ENCODE measurements at regions not wholly inside any gene's neighbourhood (a gene's known extent, or its start where the extent isn't known, plus 50 kb on each side); places are given as distances from the start of the nearest gene placed in this dataset.
A peak's percentile ranks its signal among the peaks of the same experiment; 100 is the strongest.
"Not testable (repeated sequence)": the region's sequence is repeated elsewhere in the genome, so short reads cannot be mapped to it uniquely, and the experiment has no call there.

DNA sequence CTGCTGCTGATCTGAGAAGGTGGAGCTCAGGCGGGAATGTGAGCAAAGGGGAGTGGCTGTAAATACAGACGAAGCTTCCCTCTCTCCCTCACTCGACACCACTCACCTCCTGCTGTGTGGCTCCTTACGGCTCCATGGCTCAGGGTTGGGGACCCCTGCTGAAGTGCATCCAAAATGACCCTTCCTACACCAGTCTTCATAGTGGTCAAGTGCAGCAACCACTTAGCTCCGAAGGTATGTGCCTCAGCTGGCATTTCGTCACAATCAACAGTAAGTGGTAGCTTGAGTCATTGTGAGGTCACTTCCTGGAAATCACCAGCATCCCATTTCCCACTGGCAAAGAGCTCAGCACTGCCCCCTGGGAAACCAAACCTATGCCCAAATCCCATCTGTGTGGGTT is 76.4 kb upstream of the COBL start:
- H3K27me3 ChIP-seq (replicated peaks; ENCODE audit: insufficient read depth); intact Hi-C loops (cut with DNase I); H3K27ac ChIP-seq; DNase-seq (ENCODE audit: low spot score); H3K9me3 ChIP-seq; H3K4me3 ChIP-seq; H3K4me1 ChIP-seq (replicated peaks); H3K36me3 ChIP-seq: not testable (repeated sequence)
- WGBS, result 57% methylated on average over 5 of the region's 6 CpGs

DNA sequence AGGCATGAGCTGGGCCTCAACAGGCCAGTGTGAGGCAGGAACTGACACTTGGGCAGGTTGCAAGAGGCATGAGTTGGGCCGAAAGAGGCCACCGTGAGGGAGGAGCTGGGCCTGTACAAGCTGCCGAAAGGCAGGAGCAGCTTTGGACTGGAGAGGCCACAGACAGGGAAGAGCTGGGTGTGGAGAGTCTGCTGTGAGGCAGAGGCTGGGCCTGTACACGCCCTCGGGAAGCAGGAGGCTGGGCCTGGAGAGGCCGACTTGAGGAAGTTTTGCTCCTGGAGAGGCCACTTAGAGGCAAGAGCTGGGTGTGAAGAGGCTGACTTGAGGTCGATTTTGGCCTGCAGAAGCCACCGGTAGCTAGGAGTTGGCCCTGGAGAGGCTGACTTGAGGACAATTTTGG is 73.3 kb upstream of the COBL start:
- H3K4me3 ChIP-seq; DNase-seq (ENCODE audit: low spot score); H3K4me1 ChIP-seq (replicated peaks); H3K27ac ChIP-seq; intact Hi-C loops (cut with DNase I); H3K36me3 ChIP-seq; H3K27me3 ChIP-seq (replicated peaks; ENCODE audit: insufficient read depth); H3K9me3 ChIP-seq: not testable (repeated sequence)
- WGBS, result 82% methylated on average over 6 of the region's 8 CpGs

DNA sequence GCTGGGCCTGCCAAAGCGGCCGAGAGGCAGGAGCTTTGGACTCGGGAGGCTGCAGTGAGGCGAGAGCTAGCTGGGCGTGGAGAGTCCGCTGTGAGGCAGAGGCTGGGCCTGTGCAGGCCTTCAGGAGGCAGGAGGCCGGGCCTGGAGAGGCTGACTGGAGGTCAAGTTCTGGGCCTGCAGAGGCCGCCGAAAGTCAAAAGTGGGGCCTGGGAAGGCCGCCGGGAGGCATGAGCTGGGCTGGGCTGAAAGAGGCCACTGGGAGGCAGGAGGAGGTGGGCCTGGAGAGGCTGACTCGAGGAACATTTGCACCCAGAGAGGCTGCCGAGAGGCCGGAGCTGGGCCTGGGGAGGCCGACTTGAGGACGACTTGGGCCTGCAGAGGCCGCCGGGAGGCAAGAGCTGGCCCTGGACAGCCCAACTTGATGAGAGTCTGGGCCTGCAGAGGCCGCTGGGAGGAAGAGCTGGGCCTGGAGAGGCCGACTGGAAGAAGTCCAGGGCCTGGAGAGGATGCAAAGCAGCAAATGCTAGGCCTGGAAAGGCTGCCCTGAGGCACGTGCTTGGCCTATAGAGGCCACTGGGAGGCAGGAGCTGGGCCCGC is 72.7 kb upstream of the COBL start:
- H3K36me3 ChIP-seq; H3K9me3 ChIP-seq; H3K27me3 ChIP-seq (replicated peaks; ENCODE audit: insufficient read depth); H3K4me1 ChIP-seq (replicated peaks); DNase-seq (ENCODE audit: low spot score); H3K4me3 ChIP-seq; intact Hi-C loops (cut with DNase I); H3K27ac ChIP-seq: not testable (repeated sequence)
- WGBS, result 97% methylated on average over 22 of the region's 22 CpGs

DNA sequence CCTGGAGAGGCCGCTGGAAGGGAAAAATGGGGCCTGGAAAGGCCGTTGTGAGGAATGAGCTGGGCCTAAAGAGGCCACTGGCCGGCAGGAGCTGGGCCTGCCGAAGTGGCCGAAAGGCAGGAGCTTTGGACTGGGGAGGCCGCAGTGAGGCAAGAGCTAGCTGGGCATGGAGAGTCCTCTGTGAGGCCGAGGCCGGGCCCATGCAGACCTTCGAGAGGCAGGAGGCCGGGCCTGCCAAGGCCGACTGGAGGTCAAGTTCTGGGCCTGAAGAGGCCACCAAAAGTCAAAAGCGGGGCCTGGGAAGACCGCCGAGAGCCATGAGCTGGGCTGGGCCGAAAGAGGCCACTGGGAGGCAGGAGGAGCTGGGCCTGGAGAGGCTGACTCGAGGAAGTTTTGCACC is 71.6 kb upstream of the COBL start:
- H3K9me3 ChIP-seq; H3K36me3 ChIP-seq; H3K4me3 ChIP-seq; DNase-seq (ENCODE audit: low spot score); H3K27me3 ChIP-seq (replicated peaks; ENCODE audit: insufficient read depth); intact Hi-C loops (cut with DNase I); H3K27ac ChIP-seq; H3K4me1 ChIP-seq (replicated peaks): not testable (repeated sequence)
- 96% methylated on average over 12 of the region's 16 CpGs for WGBS

DNA sequence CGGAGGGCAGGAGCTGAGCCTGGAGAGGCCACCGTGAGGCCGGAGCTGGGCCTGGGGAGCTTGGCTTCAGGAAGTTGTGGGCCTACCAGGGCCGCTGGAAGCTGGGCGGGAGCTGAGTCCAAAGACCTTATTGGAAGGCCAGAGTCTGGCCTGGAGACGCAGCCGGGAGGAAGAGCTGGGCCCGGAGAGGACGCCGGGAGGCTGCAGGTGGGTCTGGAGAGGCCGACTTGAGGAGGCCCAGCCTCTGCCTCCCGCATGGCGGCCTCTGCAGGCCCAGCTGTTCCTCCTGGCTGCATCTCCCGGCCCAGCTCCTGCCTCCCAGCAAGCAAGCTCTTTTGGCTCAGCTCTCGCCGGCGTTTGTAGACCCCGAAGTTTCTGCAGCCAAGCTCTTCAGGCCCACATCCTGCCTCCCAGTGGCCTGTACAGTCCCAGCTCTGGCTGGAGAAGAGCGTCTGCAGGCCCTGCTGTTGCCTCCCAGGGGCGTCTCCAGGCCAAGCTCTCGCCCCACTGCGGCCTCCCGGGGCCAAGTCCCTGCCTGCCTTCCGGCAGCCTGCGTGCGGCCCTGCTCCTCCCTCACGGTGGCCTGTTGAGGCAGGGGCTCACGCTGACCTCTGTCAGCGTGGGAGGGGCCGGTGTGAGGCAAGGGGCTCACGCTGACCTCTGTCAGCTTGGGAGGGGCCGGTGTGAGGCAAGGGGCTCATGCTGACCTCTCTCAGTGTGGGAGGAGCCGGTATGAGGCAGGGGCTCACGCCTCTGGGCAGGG is 70.4 kb upstream of the COBL start:
- H3K4me3 ChIP-seq; H3K27me3 ChIP-seq (replicated peaks; ENCODE audit: insufficient read depth); DNase-seq (ENCODE audit: low spot score); H3K9me3 ChIP-seq; H3K36me3 ChIP-seq; H3K27ac ChIP-seq; H3K4me1 ChIP-seq (replicated peaks); intact Hi-C loops (cut with DNase I): not testable (repeated sequence)
- 89% methylated on average over 27 of the region's 34 CpGs for WGBS

DNA sequence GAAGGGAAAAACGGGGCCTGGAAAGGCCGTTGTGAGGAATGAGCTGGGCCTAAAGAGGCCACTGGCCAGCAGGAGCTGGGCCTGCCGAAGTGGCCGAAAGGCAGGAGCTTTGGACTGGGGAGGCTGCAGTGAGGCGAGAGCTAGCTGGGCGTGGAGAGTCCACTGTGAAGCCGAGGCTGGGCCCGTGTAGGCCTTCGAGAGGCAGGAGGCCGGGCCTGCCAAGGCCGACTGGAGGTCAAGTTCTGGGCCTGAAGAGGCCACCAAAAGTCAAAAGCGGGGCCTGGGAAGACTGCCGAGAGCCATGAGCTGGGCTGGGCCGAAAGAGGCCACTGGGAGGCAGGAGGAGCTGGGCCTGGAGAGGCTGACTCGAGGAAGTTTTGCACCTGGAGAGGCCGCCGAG is 69.6 kb upstream of the COBL start:
- H3K4me3 ChIP-seq; H3K27me3 ChIP-seq (replicated peaks; ENCODE audit: insufficient read depth); DNase-seq (ENCODE audit: low spot score); H3K9me3 ChIP-seq; H3K4me1 ChIP-seq (replicated peaks); H3K36me3 ChIP-seq; H3K27ac ChIP-seq; intact Hi-C loops (cut with DNase I): not testable (repeated sequence)
- WGBS, result 89% methylated on average over 13 of the region's 17 CpGs

DNA sequence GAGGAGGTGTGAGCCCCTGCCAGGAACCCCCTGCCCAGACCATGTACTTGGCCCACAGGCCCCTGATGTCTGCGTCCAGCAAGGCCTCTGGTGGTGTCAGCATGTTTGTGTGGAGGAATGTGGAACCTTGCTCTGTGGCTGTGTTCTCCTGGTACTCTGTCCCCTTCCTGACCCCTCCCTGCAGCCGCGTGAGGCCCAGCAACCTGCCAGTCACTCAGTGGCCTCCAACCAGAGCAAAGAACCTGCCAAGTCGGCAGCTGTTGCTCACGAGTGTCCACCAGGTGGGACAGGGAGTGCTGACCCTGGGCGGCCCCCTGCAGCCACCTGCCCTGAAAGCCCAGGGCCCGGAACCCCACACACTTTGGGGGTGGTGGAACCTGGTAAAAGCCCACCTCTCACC is 65.6 kb upstream of the COBL start:
- H3K9me3 ChIP-seq; H3K27me3 ChIP-seq (replicated peaks; ENCODE audit: insufficient read depth); intact Hi-C loops (cut with DNase I); H3K27ac ChIP-seq; H3K36me3 ChIP-seq; DNase-seq (ENCODE audit: low spot score); H3K4me1 ChIP-seq (replicated peaks); H3K4me3 ChIP-seq: not testable (repeated sequence)
- 77% methylated on average over 7 of the region's 7 CpGs for WGBS

DNA sequence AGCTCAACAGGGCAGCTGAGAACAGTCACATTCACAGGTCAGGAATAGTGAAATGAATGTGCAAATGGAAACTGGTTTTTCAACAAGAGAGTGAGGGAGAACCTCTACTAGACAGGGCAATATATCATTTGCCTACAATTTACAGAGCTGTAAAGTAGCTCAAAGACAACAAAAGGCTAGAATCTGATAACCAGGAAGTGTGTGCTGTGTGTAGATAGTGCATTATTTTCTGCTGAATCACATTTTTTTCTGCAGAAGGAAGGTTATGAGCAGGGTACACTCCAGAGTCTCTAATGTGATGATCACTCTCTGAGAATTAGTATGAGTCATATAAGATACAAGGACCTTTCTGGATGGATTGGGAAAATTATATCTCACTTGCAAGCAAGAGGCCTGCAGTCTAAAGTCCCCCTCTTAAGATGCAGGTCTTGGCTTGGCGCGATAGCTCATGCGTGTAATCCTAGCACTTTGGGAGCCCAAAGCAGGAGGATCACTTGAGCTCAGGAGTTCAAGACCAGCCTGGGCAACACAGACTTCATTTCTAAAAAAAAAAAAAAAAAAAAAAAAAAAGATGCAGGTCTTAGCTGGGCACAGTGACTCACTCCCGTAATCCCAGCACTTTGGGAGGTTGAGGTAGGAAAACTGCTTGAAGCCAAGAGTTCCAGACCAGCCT is 59.9 kb upstream of the COBL start:
- WGBS, result 49% methylated on average over 4 of the region's 4 CpGs
- intact Hi-C loops (cut with DNase I), result no loop called here
- Histone ChIP-seq H3K36me3 (no peaks in the 10 kb centered on the region), H3K27me3 (replicated peaks; ENCODE audit: insufficient read depth) (no peaks in the 10 kb centered on the region), H3K27ac (peak overlapping the region; percentile 60 to 65), H3K4me1 (replicated peaks) (no peaks in the 10 kb centered on the region), H3K9me3 (no peaks in the 10 kb centered on the region), H3K4me3 (no peak overlapping the region)
- peak; percentile 19 for DNase-seq (ENCODE audit: low spot score)
- TF ChIP-seq POLR2AphosphoS5 (IDR thresholded peaks at IDR 0.05) (peak; percentile 79), POLR2A (IDR thresholded peaks at IDR 0.05) (no peak)
- TF ChIP-seq, protein P1, sequence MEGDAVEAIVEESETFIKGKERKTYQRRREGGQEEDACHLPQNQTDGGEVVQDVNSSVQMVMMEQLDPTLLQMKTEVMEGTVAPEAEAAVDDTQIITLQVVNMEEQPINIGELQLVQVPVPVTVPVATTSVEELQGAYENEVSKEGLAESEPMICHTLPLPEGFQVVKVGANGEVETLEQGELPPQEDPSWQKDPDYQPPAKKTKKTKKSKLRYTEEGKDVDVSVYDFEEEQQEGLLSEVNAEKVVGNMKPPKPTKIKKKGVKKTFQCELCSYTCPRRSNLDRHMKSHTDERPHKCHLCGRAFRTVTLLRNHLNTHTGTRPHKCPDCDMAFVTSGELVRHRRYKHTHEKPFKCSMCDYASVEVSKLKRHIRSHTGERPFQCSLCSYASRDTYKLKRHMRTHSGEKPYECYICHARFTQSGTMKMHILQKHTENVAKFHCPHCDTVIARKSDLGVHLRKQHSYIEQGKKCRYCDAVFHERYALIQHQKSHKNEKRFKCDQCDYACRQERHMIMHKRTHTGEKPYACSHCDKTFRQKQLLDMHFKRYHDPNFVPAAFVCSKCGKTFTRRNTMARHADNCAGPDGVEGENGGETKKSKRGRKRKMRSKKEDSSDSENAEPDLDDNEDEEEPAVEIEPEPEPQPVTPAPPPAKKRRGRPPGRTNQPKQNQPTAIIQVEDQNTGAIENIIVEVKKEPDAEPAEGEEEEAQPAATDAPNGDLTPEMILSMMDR (IDR thresholded peaks at IDR 0.05), result no peak
